ENCODE measurements at regions not wholly inside any gene's neighbourhood (a gene's known extent, or its start where the extent isn't known, plus 50 kb on each side); places are given as distances from the start of the nearest gene placed in this dataset.

DNA sequence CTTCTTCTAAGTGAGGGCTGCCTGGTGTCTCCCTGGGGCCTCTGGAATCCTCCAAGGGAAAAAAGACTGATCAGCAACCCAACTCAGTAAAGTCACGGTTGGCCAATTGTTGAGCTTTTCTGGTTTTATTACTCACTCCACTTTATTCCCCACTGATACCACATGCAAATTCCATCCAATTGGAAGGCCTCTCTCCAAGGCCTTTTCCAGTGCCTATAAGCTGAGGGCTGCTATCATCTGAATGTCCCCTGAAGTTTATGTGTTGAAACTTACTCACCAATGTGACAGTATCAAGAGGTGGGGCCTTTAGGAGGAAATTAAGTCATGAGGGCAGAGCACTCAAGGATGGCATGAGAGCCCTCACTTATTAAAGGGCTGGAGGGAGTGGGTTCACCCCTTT lies 463.3 kb downstream of the BUD13 start:
- H3K36me3 Mint-ChIP-seq, result no peaks in the 10 kb centered on the region
- no peak overlapping the region for H2AFZ ChIP-seq (ENCODE audit: insufficient read depth, low read depth, low read length, poor library complexity, severe bottlenecking)
- H3K9me3 Mint-ChIP-seq, result peaks cover 0 to 7% (median 2%) of the 10 kb centered on the region in 7 donors
- DNase-seq, result no peak
- no peaks in the 10 kb centered on the region for H4K20me1 ChIP-seq (ENCODE audit: insufficient read depth, low read length)
- no peak overlapping the region for H3K9ac ChIP-seq (ENCODE audit: insufficient read depth, low read length, poor library complexity, severe bottlenecking)
- peaks cover 6 to 9% (median 6%) of the 10 kb centered on the region in 3 donors for H3K27me3 Mint-ChIP-seq (ENCODE audit: low read depth in 3 of 3)
- no peak for TF ChIP-seq CTCF (IDR thresholded peaks at IDR 0.05)
- intact Hi-C loops (cut with micrococcal nuclease), result no loop called here
- no peak overlapping the region for H3K4me3 ChIP-seq (replicated peaks in 1 of 3; ENCODE audit: low read depth in 2 of 3, low read length in 3 of 3)
- H3K4me1 ChIP-seq (ENCODE audit: control insufficient read depth in 1 of 2, insufficient read depth in 2 of 2, low read length in 2 of 2), result peaks cover 26 to 27% of the 10 kb centered on the region in 2 donors
- WGBS (ENCODE audit: insufficient coverage), result 100% methylated on average over 1 of the region's 1 CpG
- H3K27me3 ChIP-seq (ENCODE audit: control insufficient read depth in 2 of 2, insufficient read depth in 2 of 2, low read length in 2 of 2), result no peaks in the 10 kb centered on the region
- no peak overlapping the region for H3K4me2 ChIP-seq (replicated peaks; ENCODE audit: extremely low read depth, low read length, poor library complexity, severe bottlenecking)
- no peaks in the 10 kb centered on the region for H3K79me2 ChIP-seq (ENCODE audit: insufficient read depth, low read length)
- H3K36me3 ChIP-seq (replicated peaks in 1 of 2; ENCODE audit: control insufficient read depth in 1 of 2, insufficient read depth in 2 of 2, low read length in 2 of 2), result no peaks in the 10 kb centered on the region
- no peaks in the 10 kb centered on the region for H3K9me3 ChIP-seq (replicated peaks in 1 of 2; ENCODE audit: control insufficient read depth in 1 of 2, insufficient read depth in 1 of 2, low read length in 2 of 2)
- no peak overlapping the region for H3K27ac ChIP-seq (ENCODE audit: low read depth in 1 of 2, low read length in 2 of 2)
- peaks cover 23% of the 10 kb centered on the region for H3K4me1 Mint-ChIP-seq
- H3K4me3 Mint-ChIP-seq, result no peak overlapping the region
- H3K27ac Mint-ChIP-seq, result no peak overlapping the region

DNA sequence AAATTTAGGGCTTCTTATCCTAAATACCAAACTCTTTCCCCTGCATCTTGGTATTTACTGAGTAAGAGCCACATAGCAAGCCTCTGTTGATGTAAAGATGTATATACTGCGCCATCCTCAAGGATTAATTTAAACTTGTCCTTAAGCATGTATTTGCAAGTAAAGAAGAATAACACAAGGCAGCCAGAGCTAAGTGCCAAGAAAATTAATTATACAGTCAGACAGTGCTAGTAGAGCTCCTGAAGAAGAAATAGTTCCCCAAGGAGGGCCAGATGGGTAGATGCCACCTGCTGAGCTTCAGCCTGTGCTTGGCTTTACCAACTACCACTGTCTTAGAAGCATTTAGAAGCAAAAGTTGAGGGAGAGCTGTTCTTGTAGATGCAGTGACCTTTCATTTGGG lies 470.0 kb downstream of the BUD13 start:
- DNase-seq, result no peak
- H3K9ac ChIP-seq (ENCODE audit: insufficient read depth, low read length, poor library complexity, severe bottlenecking), result no peak overlapping the region
- H3K4me3 ChIP-seq (replicated peaks in 1 of 3; ENCODE audit: low read depth in 2 of 3, low read length in 3 of 3), result no peak overlapping the region
- H2AFZ ChIP-seq (ENCODE audit: insufficient read depth, low read depth, low read length, poor library complexity, severe bottlenecking), result no peak overlapping the region
- peaks cover 0 to 5% (median under 1%) of the 10 kb centered on the region in 7 donors for H3K9me3 Mint-ChIP-seq
- TF ChIP-seq CTCF (IDR thresholded peaks at IDR 0.05), result no peak
- no peak overlapping the region for H3K4me3 Mint-ChIP-seq
- no peaks in the 10 kb centered on the region for H4K20me1 ChIP-seq (ENCODE audit: insufficient read depth, low read length)
- H3K9me3 ChIP-seq (replicated peaks in 1 of 2; ENCODE audit: control insufficient read depth in 1 of 2, insufficient read depth in 1 of 2, low read length in 2 of 2), result no peaks in the 10 kb centered on the region
- H3K27ac ChIP-seq (ENCODE audit: low read depth in 1 of 2, low read length in 2 of 2), result no peak overlapping the region
- H3K79me2 ChIP-seq (ENCODE audit: insufficient read depth, low read length), result no peaks in the 10 kb centered on the region
- no peaks in the 10 kb centered on the region for H3K36me3 ChIP-seq (replicated peaks in 1 of 2; ENCODE audit: control insufficient read depth in 1 of 2, insufficient read depth in 2 of 2, low read length in 2 of 2)
- H3K27me3 ChIP-seq (ENCODE audit: control insufficient read depth in 2 of 2, insufficient read depth in 2 of 2, low read length in 2 of 2), result peaks cover 0 to 5% of the 10 kb centered on the region in 2 donors
- no peaks in the 10 kb centered on the region for H3K36me3 Mint-ChIP-seq
- peaks cover 0 to 11% (median 1%) of the 10 kb centered on the region in 3 donors for H3K27me3 Mint-ChIP-seq (ENCODE audit: low read depth in 3 of 3)
- intact Hi-C loops (cut with micrococcal nuclease), result no loop called here
- H3K4me2 ChIP-seq (replicated peaks; ENCODE audit: extremely low read depth, low read length, poor library complexity, severe bottlenecking), result no peak overlapping the region
- no peaks in the 10 kb centered on the region for H3K4me1 ChIP-seq (ENCODE audit: control insufficient read depth in 1 of 2, insufficient read depth in 2 of 2, low read length in 2 of 2)
- H3K27ac Mint-ChIP-seq, result no peak overlapping the region
- WGBS (ENCODE audit: insufficient coverage), result no CpG with 5 or more reads among the region's 1 CpG
- H3K4me1 Mint-ChIP-seq, result no peaks in the 10 kb centered on the region

Measured in CD14-positive monocyte (primary cell).